HG03571 (cell line): ENCODE measurements at regions not wholly inside any gene's neighbourhood (a gene's known extent, or its start where the extent isn't known, plus 50 kb on each side); places are given as distances from the start of the nearest gene placed in this dataset.

Source experiments
- ATAC-seq: cut with Tn5 transposase; IDR thresholded peaks from one replicate; pipeline ENCODE4 v1.9.1; 2021; ENCODE audit not compliant: unreplicated experiment

DNA sequence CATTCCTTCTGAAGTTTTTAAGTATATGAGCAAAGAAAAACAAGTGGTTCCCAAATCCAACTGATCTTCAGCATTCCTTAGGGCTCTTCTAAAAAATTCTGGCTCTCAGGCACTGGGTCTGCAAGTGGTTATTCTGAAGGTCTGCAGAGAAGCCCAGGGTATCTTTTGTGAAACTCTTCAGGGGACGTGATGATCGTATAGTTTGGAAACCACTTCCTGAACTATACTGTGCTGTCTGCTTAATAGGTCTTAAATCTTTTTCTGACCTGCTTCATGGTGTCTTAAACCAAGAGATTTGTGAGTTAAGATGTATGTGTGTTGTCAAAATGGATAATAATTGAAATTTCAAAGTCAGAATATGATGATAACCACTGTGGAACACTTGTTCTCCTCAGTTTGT, 115.5 kb downstream of the LHX9 start:
- no peak for ATAC-seq

DNA sequence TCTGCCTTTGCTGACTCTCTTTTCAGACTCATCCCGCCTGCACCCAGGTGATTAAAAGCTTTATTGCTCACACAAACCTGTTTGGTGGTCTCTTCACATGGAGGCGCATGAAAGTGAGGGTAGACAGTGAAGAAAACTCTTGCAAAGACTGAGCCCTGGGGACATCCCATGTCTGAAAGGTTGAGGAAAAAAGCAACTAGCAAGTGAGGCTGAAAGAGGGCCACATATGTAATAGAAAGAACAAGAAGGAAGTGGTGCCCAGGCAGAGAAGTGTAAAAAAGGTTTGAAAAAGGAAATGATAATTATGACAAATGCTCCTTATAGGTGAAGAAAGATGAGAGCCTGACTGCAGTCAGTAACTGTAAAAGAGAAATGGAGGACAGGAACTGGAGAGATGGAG, 115.9 kb upstream of the NEK7 start:
- ATAC-seq = no peak

GRCh38 chr1:198042168-198042567, 114.6 kb upstream of the NEK7 start:
- no peak for ATAC-seq

DNA sequence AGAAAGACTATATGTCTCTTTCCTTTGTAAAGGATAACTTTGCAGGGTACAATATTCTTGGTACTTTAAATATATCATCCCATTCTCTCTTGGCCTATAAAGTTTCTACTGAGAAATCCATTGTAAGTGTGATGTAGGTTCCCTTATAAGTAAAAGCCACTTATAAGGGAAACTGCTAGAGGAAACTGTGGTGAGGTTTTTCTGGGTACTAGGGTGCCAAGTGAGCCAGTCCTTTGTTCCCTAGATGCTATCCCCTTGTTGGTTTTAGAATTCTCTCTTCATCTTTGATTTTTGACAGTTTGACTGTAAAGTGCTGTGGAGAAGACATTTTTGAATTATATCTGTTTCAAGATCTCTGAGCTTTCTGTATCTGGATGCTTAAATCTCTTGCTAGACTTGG, 108.9 kb upstream of the NEK7 start:
- ATAC-seq = no peak

DNA sequence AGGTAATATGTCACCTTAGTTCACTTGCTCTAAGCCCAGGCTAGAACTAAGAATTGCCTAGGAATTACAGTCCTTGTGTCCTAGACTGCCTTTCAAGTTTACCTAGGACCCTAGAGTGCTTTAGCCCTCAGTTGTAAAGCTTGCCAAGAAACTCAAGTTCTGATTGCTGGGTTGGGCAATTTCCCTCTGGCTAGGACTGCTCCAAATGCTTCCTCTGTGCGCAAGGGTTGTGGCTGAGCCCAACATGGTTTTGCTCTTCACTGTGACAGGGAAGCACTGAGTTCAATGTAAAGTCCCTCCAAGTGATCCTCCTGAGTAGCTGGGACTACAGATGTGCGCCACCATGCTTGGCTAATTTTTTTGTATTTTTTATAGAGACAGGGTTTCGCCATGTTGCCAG, 102.3 kb upstream of the NEK7 start:
- ATAC-seq = no peak

DNA sequence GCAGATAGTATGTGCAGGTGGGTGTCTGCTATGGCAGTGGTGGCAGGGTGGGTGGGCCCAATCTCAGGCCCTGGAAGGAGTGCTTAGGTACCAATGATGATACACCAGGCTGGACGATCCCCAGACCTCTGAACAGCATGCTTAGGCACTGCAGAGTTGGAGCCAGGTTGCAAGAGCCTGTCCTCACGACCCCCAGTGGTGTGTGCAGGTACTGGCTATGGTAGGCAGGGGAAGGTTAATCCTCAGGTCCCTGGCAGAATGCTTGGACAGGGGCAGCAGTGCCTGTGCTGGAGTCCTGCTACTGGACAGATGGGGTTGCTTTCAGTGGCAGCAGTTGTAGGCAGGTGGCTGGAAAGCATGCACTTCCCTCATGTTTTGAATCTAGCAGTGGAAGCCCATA, 100.5 kb upstream of the NEK7 start:
- ATAC-seq = peak; percentile 69

DNA sequence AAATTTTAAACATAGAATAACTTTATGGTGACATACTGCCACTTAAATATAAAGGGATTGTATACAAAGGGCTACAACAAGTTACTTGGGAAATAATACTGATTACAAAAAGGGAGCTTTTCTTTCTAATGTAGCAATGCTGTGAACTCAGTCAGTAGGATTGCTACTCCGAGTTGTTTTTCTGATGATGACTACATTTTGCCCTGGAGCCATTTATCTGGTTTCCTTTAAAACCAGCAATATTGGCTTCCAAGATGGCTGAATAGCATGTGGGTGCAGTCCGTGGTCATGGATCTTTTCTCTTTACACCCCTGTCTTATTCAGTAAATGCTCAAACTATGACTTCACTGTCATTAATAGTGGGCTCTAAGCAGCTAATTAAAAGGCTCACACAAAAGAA, 92.6 kb upstream of the NEK7 start:
- ATAC-seq = no peak

GRCh38 chr1:198068285-198068684, 88.5 kb upstream of the NEK7 start:
- ATAC-seq = no peak

- no peak for ATAC-seq
These were observed 84.6 kb upstream of the NEK7 start for GRCh38 chr1:198072177-198072576.

DNA sequence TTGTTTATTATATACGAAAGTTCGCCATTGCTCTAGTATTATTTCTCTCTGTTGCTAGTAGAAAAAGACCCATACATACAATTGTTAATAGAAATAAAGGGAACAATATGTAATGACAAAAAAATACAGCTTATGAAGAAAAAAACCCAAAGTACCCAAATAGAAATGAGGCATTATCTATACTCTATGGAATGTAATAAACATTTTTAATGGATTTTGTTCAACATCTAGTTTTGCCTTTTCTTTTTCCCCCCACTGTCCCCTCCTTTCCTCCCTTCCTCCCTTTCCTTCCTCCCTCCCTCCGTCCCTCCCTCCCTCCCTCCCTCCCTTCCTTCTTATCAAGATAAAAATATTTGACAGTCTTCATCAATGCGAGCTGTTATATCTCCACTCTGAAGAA, 81.5 kb upstream of the NEK7 start:
- ATAC-seq = no peak

DNA sequence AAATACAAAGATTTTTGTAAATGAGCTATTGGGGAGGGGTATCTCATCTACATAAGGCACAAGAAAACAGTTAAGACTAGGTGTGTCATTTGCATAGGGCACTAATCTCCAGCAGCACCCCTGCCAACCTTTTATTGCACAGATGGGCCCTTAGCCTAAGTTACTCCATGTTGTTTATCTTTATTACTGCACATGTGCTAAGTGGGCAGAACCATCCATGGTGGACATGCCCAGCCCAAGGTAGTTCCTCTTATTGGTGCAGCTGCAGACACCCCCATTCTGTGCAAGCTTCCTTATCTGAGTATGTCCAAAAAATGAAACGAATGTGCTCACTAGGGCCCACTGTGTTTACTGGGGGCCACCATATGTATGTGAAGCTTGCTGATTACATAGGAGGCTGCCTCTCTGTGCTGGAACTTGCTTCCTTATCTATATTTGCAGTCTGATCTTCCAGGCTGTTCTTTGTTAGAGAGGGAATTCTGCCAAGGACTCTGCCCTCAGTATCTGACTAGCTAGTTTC, 77.3 kb upstream of the NEK7 start:
- ATAC-seq = no peak

- no peak for ATAC-seq
These were observed 74.2 kb upstream of the NEK7 start for GRCh38 chr1:198082576-198082975.

DNA sequence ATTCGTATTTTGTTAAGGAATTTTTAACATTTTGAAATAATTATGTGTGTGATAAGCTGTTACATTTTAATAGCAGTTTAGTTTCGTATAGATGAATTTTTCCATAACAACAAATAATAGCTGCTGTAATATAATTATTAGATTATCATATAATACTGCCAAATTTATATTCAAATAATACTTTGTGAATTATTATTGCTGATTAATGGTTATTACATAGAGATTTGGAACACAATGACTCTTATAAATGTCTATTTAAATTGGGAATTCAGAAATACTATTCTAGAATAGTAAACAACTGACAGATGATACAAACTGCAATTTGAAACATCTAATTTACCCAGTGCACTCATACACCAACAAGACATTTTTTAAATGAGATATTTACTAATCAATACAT, 73.2 kb upstream of the NEK7 start:
- ATAC-seq = no peak

DNA sequence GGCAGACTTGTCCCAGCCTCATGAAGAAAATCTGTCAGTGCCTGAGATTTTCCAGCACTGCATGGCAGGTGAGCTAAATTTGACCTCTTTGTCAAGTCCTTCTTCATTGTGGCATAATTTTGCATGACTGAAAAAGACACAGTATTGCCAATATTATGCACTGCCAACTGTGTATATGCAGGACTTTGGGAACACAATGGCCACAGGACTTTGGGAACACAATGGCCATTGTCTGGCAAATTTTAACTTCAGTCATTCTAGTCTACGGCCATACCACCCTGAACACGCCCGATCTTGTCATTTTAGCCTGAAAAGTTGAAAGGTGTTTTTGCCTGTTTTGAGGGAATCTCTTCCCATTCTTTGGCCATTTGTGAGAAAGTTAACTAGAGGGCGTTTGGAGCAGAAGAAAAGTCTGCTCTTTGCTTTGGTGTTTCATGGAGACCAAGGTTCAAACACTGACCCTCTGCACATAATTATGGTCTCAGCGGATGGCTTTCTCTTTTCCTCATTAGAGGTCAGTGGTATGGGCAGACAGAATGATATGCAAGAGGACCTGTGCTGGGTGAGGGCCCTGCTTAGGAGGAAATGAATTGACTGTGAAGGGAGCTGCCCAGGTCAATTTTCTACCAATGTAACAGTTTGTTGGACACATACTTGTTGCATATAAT, 72.4 kb upstream of the NEK7 start:
- no peak for ATAC-seq

DNA sequence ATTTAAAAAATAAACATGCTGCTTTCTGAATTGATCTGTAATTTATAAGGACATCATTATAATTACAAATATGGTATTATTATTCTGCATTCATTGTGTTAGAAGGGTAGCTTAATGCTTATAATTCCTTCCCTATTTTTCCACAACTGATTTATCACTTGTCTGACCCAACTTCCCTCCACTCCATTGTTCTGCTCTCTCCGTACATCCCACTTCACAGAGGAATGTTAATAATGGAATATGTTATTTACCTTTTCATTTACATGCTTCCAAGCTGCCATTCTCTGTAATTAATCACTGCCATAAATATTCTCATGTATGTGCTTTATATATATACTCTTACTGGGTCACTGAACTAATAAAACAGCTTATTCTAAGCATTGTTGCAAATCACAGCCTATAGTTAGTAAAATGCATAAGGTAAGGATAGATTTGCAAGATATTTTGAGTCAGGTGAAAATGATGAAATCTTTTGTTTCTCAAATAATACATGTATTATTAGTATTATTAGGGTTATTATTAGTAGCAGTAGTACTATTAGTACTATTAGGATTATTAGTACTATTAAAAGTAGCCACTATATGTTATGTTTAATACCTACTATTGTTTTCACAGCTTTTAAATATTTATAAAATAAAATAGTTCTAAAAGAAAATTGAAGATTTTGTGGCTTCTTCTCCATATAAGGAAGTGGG, 70.6 kb upstream of the NEK7 start:
- ATAC-seq = no peak

- no peak for ATAC-seq
These were observed 69.0 kb upstream of the NEK7 start for GRCh38 chr1:198087831-198088230.

DNA sequence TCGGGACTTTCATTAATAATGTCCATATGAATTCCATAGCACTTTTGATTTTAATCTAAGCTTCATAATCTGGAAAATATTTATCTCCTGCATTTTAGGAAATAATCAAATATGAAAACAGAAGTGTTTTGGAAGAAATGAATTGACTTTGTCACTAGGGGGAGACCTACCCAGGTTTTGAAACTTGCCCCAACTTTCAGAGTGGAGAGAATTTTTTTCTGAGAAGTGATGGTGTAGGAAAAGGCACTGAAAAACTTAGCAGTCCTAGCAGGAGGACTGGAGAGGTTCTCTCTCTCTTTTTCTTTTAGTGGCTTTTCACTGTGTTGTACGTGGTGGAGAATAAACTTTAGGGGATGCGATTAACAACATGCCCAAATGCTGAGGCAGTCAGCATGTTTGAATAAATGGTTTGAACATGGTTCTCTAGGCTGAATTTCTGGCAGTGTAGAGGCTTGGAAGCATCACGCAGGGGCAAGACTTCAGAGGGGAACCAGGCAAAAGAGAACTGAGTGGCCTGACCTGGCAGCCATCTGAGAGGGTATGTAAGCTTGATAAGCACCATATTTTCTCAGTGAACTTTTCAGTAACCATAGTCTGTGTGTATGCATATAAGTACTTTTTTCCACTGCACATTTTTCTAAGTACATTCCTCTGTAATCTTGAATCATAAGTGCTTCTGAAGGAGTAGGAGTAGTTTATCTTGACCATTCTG, 68.3 kb upstream of the NEK7 start:
- ATAC-seq = no peak

GRCh38 chr1:198096390-198096789, 60.4 kb upstream of the NEK7 start:
- no peak for ATAC-seq

DNA sequence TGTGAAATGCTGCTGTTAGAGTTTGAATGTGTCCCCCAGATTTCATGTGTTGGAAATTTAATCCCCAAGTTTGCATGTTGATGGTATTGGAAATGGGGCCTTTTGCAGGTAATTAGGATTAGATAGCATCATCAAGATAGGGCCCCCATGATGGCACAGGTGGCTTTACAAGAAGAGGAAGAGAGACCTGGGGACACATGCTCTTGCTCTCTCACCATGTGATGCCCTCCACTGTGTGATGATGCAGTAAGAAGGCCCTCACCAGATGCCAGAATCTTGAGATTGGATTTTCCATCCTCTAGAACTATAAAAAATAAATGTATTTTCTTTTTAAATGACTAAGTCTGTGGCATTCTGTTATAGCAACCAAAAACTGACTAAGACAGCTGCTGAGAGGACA, 57.0 kb upstream of the NEK7 start:
- ATAC-seq = no peak

GRCh38 chr1:198101716-198102453, 54.9 kb upstream of the NEK7 start:
- no peak for ATAC-seq

- ATAC-seq = no peak
These were observed 54.4 kb upstream of the NEK7 start for GRCh38 chr1:198102454-198102827.

DNA sequence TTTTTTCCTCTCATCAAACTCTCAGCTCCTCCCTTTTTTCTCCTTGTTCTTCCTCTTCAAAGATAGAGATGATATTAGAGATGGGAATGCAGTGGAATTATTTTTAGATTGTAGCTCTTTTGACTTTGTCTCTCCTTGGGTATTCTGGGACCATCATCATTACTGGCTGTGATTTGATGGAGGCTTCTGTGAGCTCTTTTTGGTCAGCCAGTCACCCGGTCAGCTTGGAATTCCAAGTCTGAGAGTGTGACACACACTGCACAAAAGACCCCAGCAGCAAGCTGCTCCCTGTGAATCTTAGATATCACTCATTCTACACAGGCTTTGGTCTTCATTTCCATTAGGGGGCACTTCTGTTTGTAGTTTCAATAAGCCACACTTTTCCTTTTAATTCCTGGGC, 51.6 kb upstream of the NEK7 start:
- no peak for ATAC-seq
